ENCODE measurements at regions not wholly inside any gene's neighbourhood (a gene's known extent, or its start where the extent isn't known, plus 50 kb on each side); places are given as distances from the start of the nearest gene placed in this dataset.

DNA sequence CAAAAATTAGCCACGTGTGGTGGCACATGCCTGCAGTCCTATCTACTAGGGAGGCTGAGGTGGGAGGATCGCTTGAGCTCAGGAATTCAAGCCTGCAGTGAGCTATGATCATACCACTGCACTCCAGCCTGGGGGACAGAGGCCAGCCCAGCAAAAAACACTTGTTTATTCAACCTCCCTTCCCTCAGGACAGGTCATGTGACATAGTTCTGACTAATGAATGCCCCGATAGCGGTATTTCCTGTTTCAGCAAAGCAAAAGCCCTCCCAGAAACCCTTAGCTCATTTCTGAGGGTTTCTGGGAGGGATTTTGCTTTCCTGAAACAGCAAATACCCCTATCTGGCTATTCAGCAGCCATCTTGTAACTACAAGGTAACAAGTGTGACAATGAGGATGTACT lies 157.1 kb downstream of the GATA3 start:
- WGBS, result 98% methylated on average over 4 of the region's 4 CpGs
- Histone ChIP-seq H3K4me1 (ENCODE audit: control insufficient read depth in 2 of 2, insufficient read depth in 2 of 2, low read length in 2 of 2) (peaks cover 0 to 4% of the 10 kb centered on the region in 2 donors), H3K27me3 (ENCODE audit: control insufficient read depth in 2 of 2, insufficient read depth in 1 of 2, low read length in 1 of 2) (no peaks in the 10 kb centered on the region), H3K27ac (ENCODE audit: low read depth in 1 of 2, low read length in 1 of 2) (no peak overlapping the region), H3K4me3 (ENCODE audit: low read length in 2 of 2) (no peak overlapping the region), H3K36me3 (ENCODE audit: control insufficient read depth in 2 of 2, insufficient read depth in 2 of 2, low read length in 1 of 2) (no peaks in the 10 kb centered on the region), H3K9me3 (ENCODE audit: control insufficient read depth in 2 of 2, insufficient read depth in 1 of 2, low read length in 1 of 2) (no peaks in the 10 kb centered on the region)
- no peak for DNase-seq (ENCODE audit: low read depth in 6 of 9, low spot score in 9 of 9)

- Histone ChIP-seq H3K27me3 (ENCODE audit: control insufficient read depth in 2 of 2, insufficient read depth in 1 of 2, low read length in 1 of 2) (no peaks in the 10 kb centered on the region), H3K4me3 (ENCODE audit: low read length in 2 of 2) (no peak overlapping the region), H3K4me1 (ENCODE audit: control insufficient read depth in 2 of 2, insufficient read depth in 2 of 2, low read length in 2 of 2) (peaks cover 3 to 4% of the 10 kb centered on the region in 2 donors), H3K27ac (ENCODE audit: low read depth in 1 of 2, low read length in 1 of 2) (no peak overlapping the region), H3K36me3 (ENCODE audit: control insufficient read depth in 2 of 2, insufficient read depth in 2 of 2, low read length in 1 of 2) (no peaks in the 10 kb centered on the region), H3K9me3 (ENCODE audit: control insufficient read depth in 2 of 2, insufficient read depth in 1 of 2, low read length in 1 of 2) (no peaks in the 10 kb centered on the region)
- DNase-seq (ENCODE audit: low read depth in 6 of 9, low spot score in 9 of 9), result no peak
- 100% methylated on average over 2 of the region's 2 CpGs for WGBS
Observed at GRCh38 chr10:8213735-8214134, 159.2 kb downstream of the GATA3 start.

DNA sequence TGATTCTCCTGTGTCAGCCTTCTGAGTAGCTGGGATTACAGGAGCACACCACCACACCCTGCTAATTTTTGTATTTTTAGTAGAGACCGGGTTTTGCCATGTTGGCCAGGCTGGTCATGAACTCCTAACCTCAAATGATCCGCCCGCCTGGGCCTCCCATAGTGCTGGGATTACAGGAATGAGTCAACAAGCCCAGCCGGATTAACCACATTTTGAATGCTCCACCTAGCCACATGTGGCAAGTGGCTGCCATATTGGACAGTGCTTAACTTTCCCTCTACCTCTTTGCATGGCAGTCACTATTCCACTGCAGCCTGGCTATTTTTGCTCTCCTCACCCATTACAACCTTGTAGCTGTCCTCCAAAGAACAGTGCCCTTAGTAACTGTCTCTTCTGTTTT lies 160.1 kb downstream of the GATA3 start:
- Histone ChIP-seq H3K27me3 (ENCODE audit: control insufficient read depth in 2 of 2, insufficient read depth in 1 of 2, low read length in 1 of 2) (no peaks in the 10 kb centered on the region), H3K9me3 (ENCODE audit: control insufficient read depth in 2 of 2, insufficient read depth in 1 of 2, low read length in 1 of 2) (no peaks in the 10 kb centered on the region), H3K36me3 (ENCODE audit: control insufficient read depth in 2 of 2, insufficient read depth in 2 of 2, low read length in 1 of 2) (no peaks in the 10 kb centered on the region), H3K4me3 (ENCODE audit: low read length in 2 of 2) (no peak overlapping the region), H3K27ac (ENCODE audit: low read depth in 1 of 2, low read length in 1 of 2) (no peak overlapping the region), H3K4me1 (ENCODE audit: control insufficient read depth in 2 of 2, insufficient read depth in 2 of 2, low read length in 2 of 2) (peaks cover 3 to 4% of the 10 kb centered on the region in 2 donors)
- WGBS, result over 99% methylated on average over 4 of the region's 4 CpGs
- no peak for DNase-seq (ENCODE audit: low read depth in 6 of 9, low spot score in 9 of 9)

- Histone ChIP-seq H3K27me3 (ENCODE audit: control insufficient read depth in 2 of 2, insufficient read depth in 1 of 2, low read length in 1 of 2) (no peaks in the 10 kb centered on the region), H3K4me1 (ENCODE audit: control insufficient read depth in 2 of 2, insufficient read depth in 2 of 2, low read length in 2 of 2) (peaks cover 3 to 4% of the 10 kb centered on the region in 2 donors), H3K4me3 (ENCODE audit: low read length in 2 of 2) (no peak overlapping the region), H3K9me3 (ENCODE audit: control insufficient read depth in 2 of 2, insufficient read depth in 1 of 2, low read length in 1 of 2) (no peaks in the 10 kb centered on the region), H3K27ac (ENCODE audit: low read depth in 1 of 2, low read length in 1 of 2) (no peak overlapping the region), H3K36me3 (ENCODE audit: control insufficient read depth in 2 of 2, insufficient read depth in 2 of 2, low read length in 1 of 2) (no peaks in the 10 kb centered on the region)
- peak in 1 of 9 donors; percentile 35 for DNase-seq (ENCODE audit: low read depth in 6 of 9, low spot score in 9 of 9)
Observed at GRCh38 chr10:8216893-8217292, 162.4 kb downstream of the GATA3 start.

DNA sequence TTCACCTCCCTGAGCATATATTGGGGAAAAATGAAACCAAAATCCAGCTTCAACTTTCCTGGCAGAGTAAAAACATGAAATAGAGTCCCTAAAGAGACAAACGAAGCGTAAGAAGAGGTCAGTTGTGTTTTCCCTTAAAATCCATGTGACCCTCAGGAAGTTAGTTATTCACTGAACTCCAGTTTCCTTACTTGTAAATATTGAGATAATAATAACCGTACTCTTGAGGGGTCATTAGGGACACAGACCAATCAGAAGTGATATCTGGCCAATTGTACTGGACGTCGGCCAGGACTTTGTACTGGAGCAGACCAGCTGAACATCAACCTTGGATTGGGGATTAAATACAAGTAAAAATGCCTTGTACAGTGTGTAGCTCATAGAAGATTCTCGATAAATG lies 167.0 kb downstream of the GATA3 start:
- Histone ChIP-seq H3K36me3 (ENCODE audit: control insufficient read depth in 2 of 2, insufficient read depth in 2 of 2, low read length in 1 of 2) (no peaks in the 10 kb centered on the region), H3K27ac (ENCODE audit: low read depth in 1 of 2, low read length in 1 of 2) (no peak overlapping the region), H3K9me3 (ENCODE audit: control insufficient read depth in 2 of 2, insufficient read depth in 1 of 2, low read length in 1 of 2) (no peaks in the 10 kb centered on the region), H3K27me3 (ENCODE audit: control insufficient read depth in 2 of 2, insufficient read depth in 1 of 2, low read length in 1 of 2) (no peaks in the 10 kb centered on the region), H3K4me1 (ENCODE audit: control insufficient read depth in 2 of 2, insufficient read depth in 2 of 2, low read length in 2 of 2) (peaks cover 3 to 17% of the 10 kb centered on the region in 2 donors), H3K4me3 (ENCODE audit: low read length in 2 of 2) (no peak overlapping the region)
- DNase-seq (ENCODE audit: low read depth in 6 of 9, low spot score in 9 of 9), result no peak
- 97% methylated on average over 6 of the region's 6 CpGs for WGBS

DNA sequence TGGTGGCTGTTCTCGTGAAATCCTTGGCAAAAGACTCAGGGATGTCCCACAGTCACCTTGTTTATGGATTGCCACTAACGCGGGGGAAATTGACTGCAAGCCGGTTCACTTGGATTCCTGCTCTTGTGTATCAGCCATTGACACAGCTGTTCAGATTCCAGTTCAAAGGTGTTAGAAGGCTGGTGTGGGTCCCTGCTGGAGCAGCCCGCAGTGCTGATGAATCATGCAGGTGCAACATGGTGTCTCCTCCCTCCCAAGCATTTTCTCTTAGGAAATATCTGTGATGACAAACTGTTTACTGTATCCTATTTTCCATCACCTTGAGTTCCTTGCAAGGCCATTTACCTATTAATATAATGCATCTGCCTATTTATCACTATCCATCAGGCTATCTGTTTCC lies 170.1 kb downstream of the GATA3 start:
- DNase-seq (ENCODE audit: low read depth in 6 of 9, low spot score in 9 of 9), result no peak
- WGBS, result 77% methylated on average over 5 of the region's 5 CpGs
- Histone ChIP-seq H3K9me3 (ENCODE audit: control insufficient read depth in 2 of 2, insufficient read depth in 1 of 2, low read length in 1 of 2) (no peaks in the 10 kb centered on the region), H3K4me3 (ENCODE audit: low read length in 2 of 2) (no peak overlapping the region), H3K27me3 (ENCODE audit: control insufficient read depth in 2 of 2, insufficient read depth in 1 of 2, low read length in 1 of 2) (no peaks in the 10 kb centered on the region), H3K36me3 (ENCODE audit: control insufficient read depth in 2 of 2, insufficient read depth in 2 of 2, low read length in 1 of 2) (no peaks in the 10 kb centered on the region), H3K27ac (ENCODE audit: low read depth in 1 of 2, low read length in 1 of 2) (no peak overlapping the region), H3K4me1 (ENCODE audit: control insufficient read depth in 2 of 2, insufficient read depth in 2 of 2, low read length in 2 of 2) (peaks cover 6 to 27% of the 10 kb centered on the region in 2 donors)

- no peaks in the 10 kb centered on the region for H3K9me3 ChIP-seq (ENCODE audit: control insufficient read depth in 2 of 2, insufficient read depth in 1 of 2, low read length in 1 of 2)
- WGBS, result 55% methylated on average over 3 of the region's 3 CpGs
- H3K27me3 ChIP-seq (ENCODE audit: control insufficient read depth in 2 of 2, insufficient read depth in 1 of 2, low read length in 1 of 2), result no peaks in the 10 kb centered on the region
- DNase-seq (ENCODE audit: low read depth in 6 of 9, low spot score in 9 of 9), result no peak
- H3K4me1 ChIP-seq (ENCODE audit: control insufficient read depth in 2 of 2, insufficient read depth in 2 of 2, low read length in 2 of 2), result peaks cover 6 to 28% of the 10 kb centered on the region in 2 donors
- H3K36me3 ChIP-seq (ENCODE audit: control insufficient read depth in 2 of 2, insufficient read depth in 2 of 2, low read length in 1 of 2), result no peaks in the 10 kb centered on the region
- no peak overlapping the region for H3K27ac ChIP-seq (ENCODE audit: low read depth in 1 of 2, low read length in 1 of 2)
- no peak overlapping the region for H3K4me3 ChIP-seq (ENCODE audit: low read length in 2 of 2)
Observed at GRCh38 chr10:8225187-8225586, 170.7 kb downstream of the GATA3 start.

- H3K4me3 ChIP-seq (ENCODE audit: low read length in 2 of 2), result no peak overlapping the region
Observed at GRCh38 chr10:8227246-8227645, 172.8 kb downstream of the GATA3 start.

DNA sequence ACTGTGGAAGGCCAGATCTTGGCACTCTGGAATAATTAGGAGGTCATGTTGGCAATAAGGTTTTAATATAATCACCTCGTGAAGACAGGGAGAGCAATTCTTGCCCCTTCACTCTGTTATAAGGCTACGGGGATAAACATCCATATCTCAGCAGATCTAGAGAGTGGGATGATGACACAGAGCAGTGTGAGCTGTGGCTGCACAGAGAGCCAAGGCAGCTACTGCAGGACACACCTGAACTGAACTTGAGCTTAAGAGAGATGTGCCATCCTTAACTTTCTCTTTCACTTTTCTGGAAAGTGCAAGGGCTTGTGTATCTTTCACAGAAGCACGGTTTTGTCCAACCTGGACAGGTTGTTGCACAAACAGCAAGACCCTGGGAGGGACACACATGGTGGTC lies 174.7 kb downstream of the GATA3 start:
- Histone ChIP-seq H3K9me3 (ENCODE audit: control insufficient read depth in 2 of 2, insufficient read depth in 1 of 2, low read length in 1 of 2) (no peaks in the 10 kb centered on the region), H3K27me3 (ENCODE audit: control insufficient read depth in 2 of 2, insufficient read depth in 1 of 2, low read length in 1 of 2) (no peaks in the 10 kb centered on the region), H3K4me1 (ENCODE audit: control insufficient read depth in 2 of 2, insufficient read depth in 2 of 2, low read length in 2 of 2) (peaks cover 9 to 31% of the 10 kb centered on the region in 2 donors), H3K36me3 (ENCODE audit: control insufficient read depth in 2 of 2, insufficient read depth in 2 of 2, low read length in 1 of 2) (no peaks in the 10 kb centered on the region), H3K27ac (ENCODE audit: low read depth in 1 of 2, low read length in 1 of 2) (no peak overlapping the region), H3K4me3 (ENCODE audit: low read length in 2 of 2) (no peak overlapping the region)
- 51% methylated on average over 3 of the region's 3 CpGs for WGBS
- peak in 3 of 9 donors; percentile 23 to 53 (median 35) for DNase-seq (ENCODE audit: low read depth in 6 of 9, low spot score in 9 of 9)

More at GRCh38 chr10:8227246-8227645, 172.8 kb downstream of the GATA3 start:
- Histone ChIP-seq H3K36me3 (ENCODE audit: control insufficient read depth in 2 of 2, insufficient read depth in 2 of 2, low read length in 1 of 2) (no peaks in the 10 kb centered on the region), H3K4me1 (ENCODE audit: control insufficient read depth in 2 of 2, insufficient read depth in 2 of 2, low read length in 2 of 2) (peaks cover 9 to 33% of the 10 kb centered on the region in 2 donors), H3K27ac (ENCODE audit: low read depth in 1 of 2, low read length in 1 of 2) (no peak overlapping the region), H3K9me3 (ENCODE audit: control insufficient read depth in 2 of 2, insufficient read depth in 1 of 2, low read length in 1 of 2) (no peaks in the 10 kb centered on the region), H3K27me3 (ENCODE audit: control insufficient read depth in 2 of 2, insufficient read depth in 1 of 2, low read length in 1 of 2) (no peaks in the 10 kb centered on the region)
- no peak for DNase-seq (ENCODE audit: low read depth in 6 of 9, low spot score in 9 of 9)
- 97% methylated on average over 6 of the region's 6 CpGs for WGBS

- DNase-seq (ENCODE audit: low read depth in 6 of 9, low spot score in 9 of 9), result peak in 2 of 9 donors; percentile 21 to 52
- 87% methylated on average over 1 of the region's 1 CpG for WGBS
- Histone ChIP-seq H3K27ac (ENCODE audit: low read depth in 1 of 2, low read length in 1 of 2) (no peak overlapping the region), H3K4me3 (ENCODE audit: low read length in 2 of 2) (no peak overlapping the region), H3K4me1 (ENCODE audit: control insufficient read depth in 2 of 2, insufficient read depth in 2 of 2, low read length in 2 of 2) (peaks cover 9 to 19% of the 10 kb centered on the region in 2 donors), H3K9me3 (ENCODE audit: control insufficient read depth in 2 of 2, insufficient read depth in 1 of 2, low read length in 1 of 2) (no peaks in the 10 kb centered on the region), H3K36me3 (ENCODE audit: control insufficient read depth in 2 of 2, insufficient read depth in 2 of 2, low read length in 1 of 2) (no peaks in the 10 kb centered on the region), H3K27me3 (ENCODE audit: control insufficient read depth in 2 of 2, insufficient read depth in 1 of 2, low read length in 1 of 2) (no peaks in the 10 kb centered on the region)
Observed at GRCh38 chr10:8230902-8231301, 176.4 kb downstream of the GATA3 start.
